PFSK-1 (cell line): ENCODE measurements at regions not wholly inside any gene's neighbourhood (a gene's known extent, or its start where the extent isn't known, plus 50 kb on each side); places are given as distances from the start of the nearest gene placed in this dataset.

Source experiments
- POLR2AphosphoS5 ChIP-seq: IDR thresholded peaks from 2 replicates; pipeline ENCODE4 v1.6.1; 2012; ENCODE audit warnings: low read depth, mild to moderate bottlenecking, control low read depth, low read length, moderate library complexity
- REST ChIP-seq, 2 experiments: IDR thresholded peaks; 2 replicates each; pipeline versions ENCODE4 v1.6.1 to v1.8.0; 2011 to 2012; ENCODE audit warnings: low read depth in 2 of 2, low read length in 2 of 2, control low read depth in 1 of 2, inconsistent platforms in 1 of 2, mild to moderate bottlenecking in 1 of 2, moderate library complexity in 1 of 2; ENCODE audit not compliant: insufficient read depth in 1 of 2
- TAF1 ChIP-seq: IDR thresholded peaks from 2 replicates; pipeline ENCODE4 v1.6.1; 2012; ENCODE audit warnings: low read length, control low read depth, borderline replicate concordance; ENCODE audit not compliant: insufficient read depth

- TF ChIP-seq TAF1 = no peak
- no peak for TF ChIP-seq POLR2AphosphoS5
- no peak for TF ChIP-seq REST (IDR thresholded peaks at IDR 0.05; ENCODE audit: insufficient read depth in 1 of 2, low read depth in 2 of 2, low read length in 2 of 2)
Measured at GRCh38 chr21:28177124-28177523, 815.6 kb downstream of the LTN1 start.
